ENCODE measurements at regions not wholly inside any gene's neighbourhood (a gene's known extent, or its start where the extent isn't known, plus 50 kb on each side); places are given as distances from the start of the nearest gene placed in this dataset.
"Not testable (repeated sequence)": the region's sequence is repeated elsewhere in the genome, so short reads cannot be mapped to it uniquely, and the experiment has no call there.

- Mint-ChIP-seq H3K27me3 (peaks cover 15% of the 10 kb centered on the region), H3K27ac (no peak overlapping the region), H3K36me3 (ENCODE audit: low read depth) (no peaks in the 10 kb centered on the region), H3K4me3 (no peak overlapping the region), H3K4me1 (no peaks in the 10 kb centered on the region), H3K9me3 (no peaks in the 10 kb centered on the region)
- DNase-seq (no peak), ATAC-seq (no peak)
Measured at GRCh38 chr7:98774884-98775283, 94.9 kb downstream of the TMEM130 start.

- no peaks in the 10 kb centered on the region for H3K4me1 Mint-ChIP-seq
- H3K9me3 Mint-ChIP-seq: no peaks in the 10 kb centered on the region
- H3K27me3 Mint-ChIP-seq: peaks cover 7% of the 10 kb centered on the region
- H3K36me3 Mint-ChIP-seq (ENCODE audit: low read depth): no peaks in the 10 kb centered on the region
- no peak for ATAC-seq
- H3K4me3 Mint-ChIP-seq: no peak overlapping the region
- H3K27ac Mint-ChIP-seq: no peak overlapping the region
- DNase-seq: no peak
Measured at GRCh38 chr7:98777051-98777450, 92.8 kb downstream of the TMEM130 start.

- DNase-seq: no peak
- no peak for ATAC-seq
- no peaks in the 10 kb centered on the region for H3K4me1 Mint-ChIP-seq
- H3K27ac Mint-ChIP-seq: no peak overlapping the region
- no peaks in the 10 kb centered on the region for H3K36me3 Mint-ChIP-seq (ENCODE audit: low read depth)
- peaks cover 3% of the 10 kb centered on the region for H3K27me3 Mint-ChIP-seq
- H3K9me3 Mint-ChIP-seq: no peaks in the 10 kb centered on the region
- no peak overlapping the region for H3K4me3 Mint-ChIP-seq
Measured at GRCh38 chr7:98778421-98778820, 91.4 kb downstream of the TMEM130 start.

GRCh38 chr7:98779800-98780587 lies 89.8 kb downstream of the TMEM130 start:
- Mint-ChIP-seq H3K36me3 (ENCODE audit: low read depth) (no peaks in the 10 kb centered on the region), H3K4me3 (no peak overlapping the region), H3K27me3 (peaks cover 3% of the 10 kb centered on the region), H3K27ac (no peak overlapping the region), H3K9me3 (no peaks in the 10 kb centered on the region), H3K4me1 (no peaks in the 10 kb centered on the region)
- ATAC-seq: no peak
- DNase-seq: no peak

GRCh38 chr7:98784216-98784785 lies 85.5 kb downstream of the TMEM130 start:
- H3K4me3 Mint-ChIP-seq: no peak overlapping the region
- no peaks in the 10 kb centered on the region for H3K9me3 Mint-ChIP-seq
- H3K4me1 Mint-ChIP-seq: no peaks in the 10 kb centered on the region
- DNase-seq (no peak), ATAC-seq (no peak)
- no peak overlapping the region for H3K27ac Mint-ChIP-seq
- peaks cover 2% of the 10 kb centered on the region for H3K27me3 Mint-ChIP-seq
- no peaks in the 10 kb centered on the region for H3K36me3 Mint-ChIP-seq (ENCODE audit: low read depth)

- no peaks in the 10 kb centered on the region for H3K36me3 Mint-ChIP-seq (ENCODE audit: low read depth)
- H3K27ac Mint-ChIP-seq: no peak overlapping the region
- H3K9me3 Mint-ChIP-seq: no peaks in the 10 kb centered on the region
- no peak for ATAC-seq
- peaks cover 2% of the 10 kb centered on the region for H3K27me3 Mint-ChIP-seq
- H3K4me1 Mint-ChIP-seq: no peaks in the 10 kb centered on the region
- DNase-seq: no peak
- H3K4me3 Mint-ChIP-seq: no peak overlapping the region
Measured at GRCh38 chr7:98785929-98786571, 83.8 kb downstream of the TMEM130 start.

GRCh38 chr7:98788966-98789365 lies 80.8 kb downstream of the TMEM130 start:
- DNase-seq (no peak), ATAC-seq (no peak)
- H3K4me3 Mint-ChIP-seq: no peak overlapping the region
- H3K36me3 Mint-ChIP-seq (ENCODE audit: low read depth): no peaks in the 10 kb centered on the region
- no peak overlapping the region for H3K27ac Mint-ChIP-seq
- no peaks in the 10 kb centered on the region for H3K4me1 Mint-ChIP-seq
- peaks cover 4% of the 10 kb centered on the region for H3K27me3 Mint-ChIP-seq
- H3K9me3 Mint-ChIP-seq: no peaks in the 10 kb centered on the region

- not testable (repeated sequence) for H3K9me3 Mint-ChIP-seq; H3K4me3 Mint-ChIP-seq; H3K4me1 Mint-ChIP-seq; H3K27me3 Mint-ChIP-seq; ATAC-seq; DNase-seq; H3K36me3 Mint-ChIP-seq (ENCODE audit: low read depth); H3K27ac Mint-ChIP-seq
Measured at GRCh38 chr7:98794453-98794852, 75.4 kb downstream of the TMEM130 start.

GRCh38 chr7:98795741-98796493 lies 73.9 kb downstream of the TMEM130 start:
- Mint-ChIP-seq H3K4me3 (no peak overlapping the region), H3K27me3 (peaks cover 7% of the 10 kb centered on the region), H3K27ac (no peak overlapping the region), H3K9me3 (peaks cover 11% of the 10 kb centered on the region), H3K4me1 (peaks cover 3% of the 10 kb centered on the region), H3K36me3 (ENCODE audit: low read depth) (no peaks in the 10 kb centered on the region)
- no peak for ATAC-seq
- DNase-seq: no peak
